ENCODE measurements at regions not wholly inside any gene's neighbourhood (a gene's known extent, or its start where the extent isn't known, plus 50 kb on each side); places are given as distances from the start of the nearest gene placed in this dataset.

GRCh38 chr10:34018129-34018528, 683.7 kb upstream of the NRP1 start:
- no peaks in the 10 kb centered on the region for H3K36me3 ChIP-seq (ENCODE audit: insufficient read depth, low read length)
- no peak overlapping the region for H2AFZ ChIP-seq (ENCODE audit: low read depth, low read length)
- H3K27ac ChIP-seq (ENCODE audit: low read length) = no peak overlapping the region
- DNase-seq (no peak), ATAC-seq (ENCODE audit: insufficient read depth, low read depth) (no peak)
- TF ChIP-seq EZH2 (IDR thresholded peaks at IDR 0.05; ENCODE audit: borderline replicate concordance, low read depth, low read length, severe bottlenecking) = no peak
- TF ChIP-seq, protein P1, sequence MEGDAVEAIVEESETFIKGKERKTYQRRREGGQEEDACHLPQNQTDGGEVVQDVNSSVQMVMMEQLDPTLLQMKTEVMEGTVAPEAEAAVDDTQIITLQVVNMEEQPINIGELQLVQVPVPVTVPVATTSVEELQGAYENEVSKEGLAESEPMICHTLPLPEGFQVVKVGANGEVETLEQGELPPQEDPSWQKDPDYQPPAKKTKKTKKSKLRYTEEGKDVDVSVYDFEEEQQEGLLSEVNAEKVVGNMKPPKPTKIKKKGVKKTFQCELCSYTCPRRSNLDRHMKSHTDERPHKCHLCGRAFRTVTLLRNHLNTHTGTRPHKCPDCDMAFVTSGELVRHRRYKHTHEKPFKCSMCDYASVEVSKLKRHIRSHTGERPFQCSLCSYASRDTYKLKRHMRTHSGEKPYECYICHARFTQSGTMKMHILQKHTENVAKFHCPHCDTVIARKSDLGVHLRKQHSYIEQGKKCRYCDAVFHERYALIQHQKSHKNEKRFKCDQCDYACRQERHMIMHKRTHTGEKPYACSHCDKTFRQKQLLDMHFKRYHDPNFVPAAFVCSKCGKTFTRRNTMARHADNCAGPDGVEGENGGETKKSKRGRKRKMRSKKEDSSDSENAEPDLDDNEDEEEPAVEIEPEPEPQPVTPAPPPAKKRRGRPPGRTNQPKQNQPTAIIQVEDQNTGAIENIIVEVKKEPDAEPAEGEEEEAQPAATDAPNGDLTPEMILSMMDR (IDR thresholded peaks at IDR 0.05; ENCODE audit: borderline replicate concordance, extremely low read depth, low read length, poor library complexity, severe bottlenecking) = no peak
- H4K20me1 ChIP-seq (ENCODE audit: insufficient read depth, low read length) = no peaks in the 10 kb centered on the region
- H3K79me2 ChIP-seq (ENCODE audit: insufficient read depth, low read length) = no peaks in the 10 kb centered on the region
- no peak overlapping the region for H3K4me2 ChIP-seq (ENCODE audit: insufficient read depth, low read length)
- no peak overlapping the region for H3K9ac ChIP-seq (ENCODE audit: low read depth, low read length)
- H3K4me3 ChIP-seq (ENCODE audit: low read depth in 1 of 2, low read length in 2 of 2) = no peak overlapping the region
- H3K27me3 ChIP-seq (ENCODE audit: insufficient read depth, low read length, poor library complexity) = no peaks in the 10 kb centered on the region
- H3K9me3 ChIP-seq (ENCODE audit: insufficient read depth, low read length, severe bottlenecking) = no peaks in the 10 kb centered on the region
- no peaks in the 10 kb centered on the region for H3K4me1 ChIP-seq (ENCODE audit: insufficient read depth, low read length)

DNA sequence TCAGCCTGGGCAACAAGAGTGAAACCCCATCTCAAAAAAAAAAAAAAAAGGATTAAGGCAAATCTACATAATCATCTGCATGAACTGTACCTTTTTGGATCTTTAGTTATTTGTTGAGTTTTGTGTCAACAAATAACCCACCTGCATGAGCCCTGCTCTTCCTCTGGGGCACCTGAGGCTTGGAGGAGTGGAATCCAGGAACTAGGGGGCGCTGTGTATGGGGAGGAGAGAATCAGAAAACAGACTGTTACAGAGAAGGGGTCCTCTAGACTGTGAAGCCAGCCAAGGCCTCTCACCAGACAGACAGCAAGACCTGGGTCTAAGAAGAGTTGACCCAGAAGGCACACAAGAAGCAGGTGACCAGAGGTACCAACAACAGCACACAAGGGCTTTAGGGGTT, 682.8 kb upstream of the NRP1 start:
- TF ChIP-seq, protein P1 (IDR thresholded peaks at IDR 0.05; ENCODE audit: borderline replicate concordance, extremely low read depth, low read length, poor library complexity, severe bottlenecking) = peak; percentile 27
- TF ChIP-seq EZH2 (IDR thresholded peaks at IDR 0.05; ENCODE audit: borderline replicate concordance, low read depth, low read length, severe bottlenecking) = no peak
- no peak overlapping the region for H3K4me3 ChIP-seq (ENCODE audit: low read depth in 1 of 2, low read length in 2 of 2)
- H2AFZ ChIP-seq (ENCODE audit: low read depth, low read length) = no peak overlapping the region
- no peak overlapping the region for H3K27ac ChIP-seq (ENCODE audit: low read length)
- H3K9me3 ChIP-seq (ENCODE audit: insufficient read depth, low read length, severe bottlenecking) = no peaks in the 10 kb centered on the region
- H3K36me3 ChIP-seq (ENCODE audit: insufficient read depth, low read length) = no peaks in the 10 kb centered on the region
- no peak for DNase-seq
- no peak for ATAC-seq (ENCODE audit: insufficient read depth, low read depth)
- H3K27me3 ChIP-seq (ENCODE audit: insufficient read depth, low read length, poor library complexity) = no peaks in the 10 kb centered on the region
- no peaks in the 10 kb centered on the region for H3K79me2 ChIP-seq (ENCODE audit: insufficient read depth, low read length)
- no peaks in the 10 kb centered on the region for H3K4me1 ChIP-seq (ENCODE audit: insufficient read depth, low read length)
- H4K20me1 ChIP-seq (ENCODE audit: insufficient read depth, low read length) = no peaks in the 10 kb centered on the region
- no peak overlapping the region for H3K4me2 ChIP-seq (ENCODE audit: insufficient read depth, low read length)
- H3K9ac ChIP-seq (ENCODE audit: low read depth, low read length) = no peak overlapping the region

DNA sequence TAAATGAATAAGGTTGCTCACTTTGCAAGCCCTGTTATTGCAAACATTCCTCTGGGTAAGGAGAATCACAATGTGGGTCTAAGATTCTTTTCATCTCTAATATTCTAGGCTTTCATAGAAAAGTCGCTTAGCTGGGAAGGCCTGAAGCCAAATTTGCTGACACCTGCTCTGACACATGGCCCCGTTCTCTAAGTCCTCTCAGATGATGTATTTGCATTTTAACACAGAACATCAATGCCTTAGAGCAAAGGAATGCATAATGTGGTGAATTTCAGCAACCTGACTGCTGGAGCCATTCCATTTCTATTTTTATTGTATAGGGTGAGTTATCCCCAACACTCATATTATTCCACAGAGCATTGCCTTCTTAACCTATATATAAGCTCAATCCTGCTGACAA, 682.1 kb upstream of the NRP1 start:
- Histone ChIP-seq H3K4me1 (ENCODE audit: insufficient read depth, low read length) (no peaks in the 10 kb centered on the region), H4K20me1 (ENCODE audit: insufficient read depth, low read length) (no peaks in the 10 kb centered on the region), H3K27me3 (ENCODE audit: insufficient read depth, low read length, poor library complexity) (no peaks in the 10 kb centered on the region), H2AFZ (ENCODE audit: low read depth, low read length) (no peak overlapping the region), H3K9ac (ENCODE audit: low read depth, low read length) (no peak overlapping the region), H3K4me2 (ENCODE audit: insufficient read depth, low read length) (no peak overlapping the region), H3K36me3 (ENCODE audit: insufficient read depth, low read length) (no peaks in the 10 kb centered on the region), H3K79me2 (ENCODE audit: insufficient read depth, low read length) (no peaks in the 10 kb centered on the region), H3K9me3 (ENCODE audit: insufficient read depth, low read length, severe bottlenecking) (no peaks in the 10 kb centered on the region), H3K27ac (ENCODE audit: low read length) (no peak overlapping the region), H3K4me3 (ENCODE audit: low read depth in 1 of 2, low read length in 2 of 2) (no peak overlapping the region)
- DNase-seq (no peak), ATAC-seq (ENCODE audit: insufficient read depth, low read depth) (no peak)
- TF ChIP-seq, protein P1 (IDR thresholded peaks at IDR 0.05; ENCODE audit: borderline replicate concordance, extremely low read depth, low read length, poor library complexity, severe bottlenecking) = no peak
- TF ChIP-seq EZH2 (IDR thresholded peaks at IDR 0.05; ENCODE audit: borderline replicate concordance, low read depth, low read length, severe bottlenecking) = no peak

DNA sequence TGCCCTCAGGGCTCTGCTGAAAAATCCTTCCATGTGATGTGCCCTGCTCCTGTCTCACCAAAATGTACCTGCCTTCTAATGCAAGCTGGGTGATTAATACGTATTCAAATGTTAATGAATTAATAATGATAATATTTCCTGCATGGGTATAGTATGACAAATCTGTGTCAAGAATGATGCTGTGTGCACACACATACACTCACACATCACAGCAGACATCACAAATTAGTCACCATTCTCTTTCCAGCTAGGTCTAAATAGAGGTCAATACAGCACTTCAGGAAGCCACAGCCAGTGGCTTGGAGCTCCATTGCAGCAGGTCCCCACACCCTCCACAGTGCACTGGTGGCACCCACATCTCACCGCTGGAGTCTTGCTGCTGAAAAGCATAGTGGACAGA, 681.2 kb upstream of the NRP1 start:
- H3K27me3 ChIP-seq (ENCODE audit: insufficient read depth, low read length, poor library complexity) = no peaks in the 10 kb centered on the region
- H3K4me3 ChIP-seq (ENCODE audit: low read depth in 1 of 2, low read length in 2 of 2) = no peak overlapping the region
- H3K4me1 ChIP-seq (ENCODE audit: insufficient read depth, low read length) = no peaks in the 10 kb centered on the region
- TF ChIP-seq EZH2 (IDR thresholded peaks at IDR 0.05; ENCODE audit: borderline replicate concordance, low read depth, low read length, severe bottlenecking) = no peak
- TF ChIP-seq, protein P1 (IDR thresholded peaks at IDR 0.05; ENCODE audit: borderline replicate concordance, extremely low read depth, low read length, poor library complexity, severe bottlenecking) = no peak
- no peak overlapping the region for H3K27ac ChIP-seq (ENCODE audit: low read length)
- H3K79me2 ChIP-seq (ENCODE audit: insufficient read depth, low read length) = no peaks in the 10 kb centered on the region
- ATAC-seq (ENCODE audit: insufficient read depth, low read depth) (no peak), DNase-seq (no peak)
- no peak overlapping the region for H3K4me2 ChIP-seq (ENCODE audit: insufficient read depth, low read length)
- H3K9me3 ChIP-seq (ENCODE audit: insufficient read depth, low read length, severe bottlenecking) = no peaks in the 10 kb centered on the region
- no peaks in the 10 kb centered on the region for H3K36me3 ChIP-seq (ENCODE audit: insufficient read depth, low read length)
- H4K20me1 ChIP-seq (ENCODE audit: insufficient read depth, low read length) = no peaks in the 10 kb centered on the region
- no peak overlapping the region for H3K9ac ChIP-seq (ENCODE audit: low read depth, low read length)
- H2AFZ ChIP-seq (ENCODE audit: low read depth, low read length) = no peak overlapping the region
